ENCODE measurements at regions not wholly inside any gene's neighbourhood (a gene's known extent, or its start where the extent isn't known, plus 50 kb on each side); places are given as distances from the start of the nearest gene placed in this dataset.

DNA sequence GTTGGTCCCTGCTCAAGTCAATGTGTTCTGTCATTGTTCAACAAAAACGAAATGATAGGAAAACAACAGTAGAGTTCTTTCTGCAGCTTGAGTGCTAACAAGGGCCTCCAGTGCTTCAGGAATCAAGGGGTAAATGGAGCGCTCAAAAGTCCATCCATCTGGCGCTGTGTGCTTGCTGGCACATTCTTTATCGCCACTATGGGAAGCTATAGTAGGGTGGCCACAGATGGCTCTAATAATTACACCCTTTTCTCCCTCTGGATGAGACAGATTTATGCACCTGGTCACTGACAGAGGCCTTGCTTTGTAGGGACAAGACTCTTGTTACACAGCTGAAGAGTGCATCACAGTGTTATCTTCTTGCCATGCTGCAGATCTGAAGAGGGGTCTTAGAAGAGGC, 136.0 kb downstream of the GDAP2 start:
- no peak for TF ChIP-seq POLR2A (IDR thresholded peaks at IDR 0.05)
- no peak for TF ChIP-seq CTCF (IDR thresholded peaks at IDR 0.05 in 4 of 5, conservative IDR thresholded peaks at IDR 0.05 in 1 of 5)
- Histone ChIP-seq H3K27ac (no peak overlapping the region), H3K27me3 (no peaks in the 10 kb centered on the region), H3K4me1 (peaks cover 19 to 30% of the 10 kb centered on the region in 2 donors), H3K4me3 (no peak overlapping the region), H3K36me3 (no peaks in the 10 kb centered on the region), H3K9me3 (no peaks in the 10 kb centered on the region)
- in situ Hi-C loops (cut with MboI; ENCODE audit: low sequenced_read_pairs in 4 of 4), result no loop called here
- intact Hi-C loops (cut with DNase I; ENCODE audit: low total_unique reads), result no loop called here
- ATAC-seq, result no peak
- DNase-seq, result no peak

- Histone ChIP-seq H3K36me3 (no peaks in the 10 kb centered on the region), H3K4me1 (peaks cover 19 to 30% of the 10 kb centered on the region in 2 donors), H3K27me3 (no peaks in the 10 kb centered on the region), H3K9me3 (no peaks in the 10 kb centered on the region), H3K27ac (peak overlapping the region in 2 of 4 donors; percentile 12 to 65), H3K4me3 (no peak overlapping the region)
- ATAC-seq, result peak in 1 of 2 donors; percentile 55
- in situ Hi-C loops (cut with MboI; ENCODE audit: low sequenced_read_pairs in 4 of 4), result no loop called here
- intact Hi-C loops (cut with DNase I; ENCODE audit: low total_unique reads), result no loop called here
- DNase-seq, result no peak
- TF ChIP-seq CTCF (IDR thresholded peaks at IDR 0.05 in 4 of 5, conservative IDR thresholded peaks at IDR 0.05 in 1 of 5) (no peak), POLR2A (IDR thresholded peaks at IDR 0.05) (no peak)
These were observed 135.3 kb downstream of the GDAP2 start for GRCh38 chr1:117794073-117794472.

DNA sequence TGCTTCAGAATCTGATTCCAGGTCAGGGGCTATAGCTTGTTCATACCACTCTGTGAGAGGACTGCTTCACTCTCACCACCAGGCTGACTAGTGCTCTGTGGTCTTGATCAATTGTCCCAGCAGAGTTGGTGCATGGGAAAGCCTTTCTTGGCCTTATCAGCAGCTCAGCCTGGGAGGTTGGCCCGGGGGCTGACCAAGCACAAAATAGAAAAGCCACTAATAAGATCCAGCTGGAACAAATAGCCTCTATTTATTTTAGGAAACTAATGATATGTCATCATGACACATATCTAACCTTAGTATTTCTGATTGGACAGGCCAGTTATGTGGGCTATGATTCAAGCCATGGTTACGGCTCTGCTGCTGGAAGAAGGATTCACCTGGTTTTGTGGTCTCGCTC, 134.2 kb downstream of the GDAP2 start:
- Histone ChIP-seq H3K36me3 (no peaks in the 10 kb centered on the region), H3K9me3 (no peaks in the 10 kb centered on the region), H3K27ac (peak overlapping the region; percentile 19 to 65 (median 52)), H3K27me3 (no peaks in the 10 kb centered on the region), H3K4me3 (no peak overlapping the region), H3K4me1 (peaks cover 19 to 30% of the 10 kb centered on the region in 2 donors)
- ATAC-seq, result peak; percentile 79 to 85
- intact Hi-C loops (cut with DNase I; ENCODE audit: low total_unique reads), result no loop called here
- no peak for DNase-seq
- in situ Hi-C loops (cut with MboI; ENCODE audit: low sequenced_read_pairs in 4 of 4), result no loop called here
- TF ChIP-seq POLR2A (IDR thresholded peaks at IDR 0.05) (no peak), CTCF (IDR thresholded peaks at IDR 0.05 in 4 of 5, conservative IDR thresholded peaks at IDR 0.05 in 1 of 5) (no peak)

DNA sequence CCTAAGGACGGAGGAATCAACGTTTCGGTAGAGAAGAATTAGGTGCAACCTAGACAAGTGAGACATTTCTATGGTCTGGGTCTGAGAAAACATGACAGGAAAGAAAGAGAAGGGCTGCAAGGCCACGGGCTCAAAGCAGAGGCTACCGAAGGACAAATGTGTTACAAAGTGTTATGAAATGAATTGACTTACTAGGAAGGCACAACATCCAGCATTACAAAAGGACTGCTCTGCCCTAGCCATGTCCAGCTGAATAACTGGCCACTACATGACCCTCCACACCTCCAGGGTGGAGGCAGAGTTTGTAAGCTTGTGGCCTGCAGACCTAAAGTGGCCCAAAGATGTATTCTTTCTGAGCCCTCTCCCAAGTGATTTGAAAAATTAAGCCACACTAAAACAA, 133.6 kb downstream of the GDAP2 start:
- Histone ChIP-seq H3K27me3 (no peaks in the 10 kb centered on the region), H3K36me3 (no peaks in the 10 kb centered on the region), H3K4me1 (peaks cover 19 to 30% of the 10 kb centered on the region in 2 donors), H3K27ac (peak overlapping the region in 3 of 4 donors; percentile 19 to 65 (median 53)), H3K4me3 (no peak overlapping the region), H3K9me3 (no peaks in the 10 kb centered on the region)
- in situ Hi-C loops (cut with MboI; ENCODE audit: low sequenced_read_pairs in 4 of 4) (no loop called here), intact Hi-C loops (cut with DNase I; ENCODE audit: low total_unique reads) (no loop called here)
- DNase-seq (no peak), ATAC-seq (peak in 1 of 2 donors; percentile 37)
- no peak for TF ChIP-seq POLR2A (IDR thresholded peaks at IDR 0.05)
- TF ChIP-seq CTCF (IDR thresholded peaks at IDR 0.05 in 4 of 5, conservative IDR thresholded peaks at IDR 0.05 in 1 of 5), result no peak

DNA sequence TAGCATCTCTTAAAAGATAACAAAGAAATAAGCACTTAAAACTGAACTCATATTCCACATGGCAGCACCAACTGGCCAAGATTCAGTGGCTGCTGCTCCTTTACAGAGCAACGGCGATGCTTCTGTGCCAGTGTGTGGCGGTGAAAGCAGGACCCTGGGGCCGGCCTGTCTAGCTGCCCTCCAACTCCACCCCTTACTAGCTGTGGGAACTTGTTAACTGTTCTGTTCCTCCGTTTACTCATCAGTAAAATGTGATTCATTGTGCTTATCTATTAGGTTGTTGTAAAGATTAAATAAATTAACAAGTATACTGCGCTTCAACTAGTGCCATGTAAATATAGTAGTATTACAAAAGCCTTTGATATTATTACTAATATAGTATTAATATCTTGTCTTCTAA, 133.2 kb downstream of the GDAP2 start:
- intact Hi-C loops (cut with DNase I; ENCODE audit: low total_unique reads), result no loop called here
- H3K27ac ChIP-seq, result no peak overlapping the region

More for the DNA sequence above, 133.2 kb downstream of the GDAP2 start:
- TF ChIP-seq CTCF (IDR thresholded peaks at IDR 0.05 in 4 of 5, conservative IDR thresholded peaks at IDR 0.05 in 1 of 5), result no peak
- TF ChIP-seq POLR2A (IDR thresholded peaks at IDR 0.05), result no peak
- H3K27me3 ChIP-seq, result no peaks in the 10 kb centered on the region
- in situ Hi-C loops (cut with MboI; ENCODE audit: low sequenced_read_pairs in 4 of 4), result no loop called here
- no peak overlapping the region for H3K4me3 ChIP-seq
- ATAC-seq (no peak), DNase-seq (no peak)
- H3K4me1 ChIP-seq, result peaks cover 19 to 30% of the 10 kb centered on the region in 2 donors
- no peaks in the 10 kb centered on the region for H3K9me3 ChIP-seq
- H3K36me3 ChIP-seq, result no peaks in the 10 kb centered on the region

Data from gastrocnemius medialis (tissue), 4 donors.